GM23248 (cell line): ENCODE measurements at regions not wholly inside any gene's neighbourhood (a gene's known extent, or its start where the extent isn't known, plus 50 kb on each side); places are given as distances from the start of the nearest gene placed in this dataset.

Source experiments
- DNase-seq: peaks from one replicate; pipeline ENCODE4 v3.0.0-alpha.2; 2015
- H2AFZ ChIP-seq: fragments of 200-600 bp; sonication (generic); 2 replicates; pipeline ENCODE4 v1.6.1; 2016; ENCODE audit warnings: antibody characterized with exemption
- H3F3A ChIP-seq: fragments of 200-600 bp; sonication (generic); 2 replicates; pipeline ENCODE4 v1.6.1; 2016; ENCODE audit warnings: mild to moderate bottlenecking, antibody characterized with exemption, mixed run types; ENCODE audit not compliant: insufficient read depth
- H3K27ac ChIP-seq: fragments of 200-600 bp; sonication (generic); 2 replicates; pipeline ENCODE4 v1.5.1; 2016; ENCODE audit warnings: mild to moderate bottlenecking
- H3K27me3 ChIP-seq: fragments of 200-600 bp; sonication (generic); replicated peaks from 2 replicates; pipeline ENCODE4 v1.6.1; 2016; ENCODE audit warnings: mild to moderate bottlenecking; ENCODE audit not compliant: insufficient read depth
- H3K36me3 ChIP-seq: fragments of 200-600 bp; sonication (generic); 2 replicates; pipeline ENCODE4 v1.6.1; 2016; ENCODE audit warnings: low read depth, mild to moderate bottlenecking
- H3K4me1 ChIP-seq: fragments of 200-600 bp; sonication (generic); 2 replicates; pipeline ENCODE4 v1.6.1; 2016; ENCODE audit warnings: mild to moderate bottlenecking; ENCODE audit not compliant: insufficient read depth
- H3K4me2 ChIP-seq: fragments of 200-600 bp; sonication (generic); one replicate; pipeline ENCODE4 v1.6.1; 2016; ENCODE audit warnings: mild to moderate bottlenecking; ENCODE audit not compliant: unreplicated experiment
- H3K4me3 ChIP-seq: fragments of 200-600 bp; sonication (generic); 2 replicates; pipeline ENCODE4 v1.5.1; 2016; ENCODE audit warnings: mild to moderate bottlenecking
- H3K79me2 ChIP-seq: fragments of 200-600 bp; sonication (generic); 2 replicates; pipeline ENCODE4 v1.6.1; 2016; ENCODE audit warnings: mild to moderate bottlenecking; ENCODE audit not compliant: insufficient read depth
- H3K9ac ChIP-seq: fragments of 200-600 bp; sonication (generic); 2 replicates; pipeline ENCODE4 v1.6.1; 2016; ENCODE audit warnings: mild to moderate bottlenecking
- H3K9me2 ChIP-seq: fragments of 200-600 bp; sonication (generic); 2 replicates; pipeline ENCODE4 v1.6.1; 2016; ENCODE audit warnings: mixed run types, mild to moderate bottlenecking, moderate library complexity; ENCODE audit not compliant: insufficient read depth
- H3K9me3 ChIP-seq: fragments of 200-600 bp; sonication (generic); one replicate; pipeline ENCODE4 v1.6.1; 2017; ENCODE audit warnings: low read depth
- H4K20me1 ChIP-seq: fragments of 200-600 bp; sonication (generic); 2 replicates; pipeline ENCODE4 v1.6.0; 2016; ENCODE audit not compliant: insufficient read depth
- EZH2 ChIP-seq: fragments of 200-600 bp; sonication (generic); IDR thresholded peaks from 2 replicates; pipeline ENCODE4 v1.6.1; 2018; ENCODE audit warnings: antibody characterized with exemption, mild to moderate bottlenecking; ENCODE audit not compliant: insufficient read depth, poor library complexity, severe bottlenecking
- EZH2phosphoT487 ChIP-seq: fragments of 200-600 bp; sonication (generic); IDR thresholded peaks from 2 replicates; pipeline ENCODE4 v1.6.1; 2018; ENCODE audit warnings: antibody characterized with exemption, moderate library complexity, mild to moderate bottlenecking, low read depth; ENCODE audit not compliant: insufficient read depth
- WGBS, 2 experiments: methylation state at CpG; one replicate each; pipeline ENCODE4 v1.1.6; 2015 to 2017; ENCODE audit warnings: low lambda C conversion rate in 2 of 2, low coverage in 1 of 2; ENCODE audit errors: missing lambda C conversion rate in 2 of 2; 5-methylcytosine and 5-hydroxymethylcytosine counted together
- in situ Hi-C: fragments of 300-500 bp; cut with MboI; formaldehyde crosslinking; loops from 2 replicates; pipeline ENCODE4 v1.15.0; 2020

DNA sequence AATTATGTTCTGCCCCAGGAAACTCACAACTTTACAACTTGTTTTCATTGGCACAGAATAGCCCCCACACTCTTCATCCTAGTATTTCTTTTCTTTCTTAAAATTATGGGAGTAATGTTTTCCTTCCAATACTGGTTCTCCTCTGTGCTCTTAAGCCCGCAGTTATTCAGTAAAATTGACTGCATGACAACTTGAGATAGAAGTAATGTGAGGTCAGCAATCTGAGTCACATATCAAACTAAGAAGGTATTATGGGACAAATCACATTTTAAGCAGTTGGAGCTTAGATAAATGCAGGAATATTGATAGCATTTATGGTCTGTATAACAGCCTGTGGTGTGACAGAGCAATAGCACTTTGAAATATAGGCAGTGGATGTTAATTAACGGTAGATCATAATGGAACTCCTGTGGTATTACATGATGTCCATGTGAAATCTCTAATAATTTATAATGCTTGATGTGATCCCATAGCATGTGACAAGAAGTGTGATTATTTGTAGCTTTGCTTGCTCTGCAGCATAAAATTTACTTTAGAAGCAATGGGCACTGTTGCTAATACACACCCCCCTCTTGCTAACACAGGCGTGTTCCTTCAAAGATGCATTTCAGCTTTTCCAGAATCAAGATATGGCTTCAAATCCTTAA is 351.4 kb upstream of the CDH20 start:
- 57 to 61% methylated on average over 3 of the region's 3 CpGs for WGBS, 2 experiments
- H4K20me1 ChIP-seq = no peaks in the 10 kb centered on the region
- H3K9me3 ChIP-seq = no peaks in the 10 kb centered on the region
- no peaks in the 10 kb centered on the region for H3K79me2 ChIP-seq
- H3K27ac ChIP-seq = no peak overlapping the region
- DNase-seq = no peak
- no peaks in the 10 kb centered on the region for H3K4me1 ChIP-seq
- no peaks in the 10 kb centered on the region for H3K36me3 ChIP-seq
- in situ Hi-C loops = no loop called here
- H3K4me2 ChIP-seq = no peak overlapping the region
- H3K9me2 ChIP-seq = no peaks in the 10 kb centered on the region
- no peak for TF ChIP-seq EZH2
- TF ChIP-seq EZH2phosphoT487 = no peak
- H3K27me3 ChIP-seq = no peaks in the 10 kb centered on the region
- no peak overlapping the region for H2AFZ ChIP-seq
- H3K4me3 ChIP-seq = no peak overlapping the region
- no peaks in the 10 kb centered on the region for H3F3A ChIP-seq
- H3K9ac ChIP-seq = no peak overlapping the region

DNA sequence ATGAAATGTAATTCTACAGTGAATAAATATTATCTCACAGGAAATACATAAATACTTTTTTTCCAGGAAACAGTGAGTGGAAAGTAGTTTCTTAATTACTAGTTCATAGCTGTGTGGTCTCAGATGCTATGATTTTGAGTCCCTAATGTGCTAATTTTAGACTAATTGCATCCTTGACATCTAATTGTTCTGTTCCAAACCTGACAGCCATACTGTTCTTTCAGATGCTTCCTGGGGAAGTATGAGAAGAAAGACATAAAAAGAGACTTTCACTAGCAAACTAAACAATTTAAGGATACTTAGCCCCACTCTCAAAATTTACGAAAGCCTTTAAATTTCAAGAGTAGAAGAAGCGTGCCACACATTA is 350.9 kb upstream of the CDH20 start:
- no peaks in the 10 kb centered on the region for H3K9me2 ChIP-seq
- no peak overlapping the region for H3K4me3 ChIP-seq
- TF ChIP-seq EZH2 (no peak), EZH2phosphoT487 (no peak)
- H3F3A ChIP-seq = no peaks in the 10 kb centered on the region
- no peaks in the 10 kb centered on the region for H3K79me2 ChIP-seq
- no peak overlapping the region for H3K4me2 ChIP-seq
- no peaks in the 10 kb centered on the region for H3K9me3 ChIP-seq
- no peak overlapping the region for H3K27ac ChIP-seq
- WGBS, 2 experiments = 60 to 73% methylated on average over 2 of the region's 2 CpGs
- in situ Hi-C loops = no loop called here
- no peak overlapping the region for H2AFZ ChIP-seq
- no peak for DNase-seq
- no peaks in the 10 kb centered on the region for H3K36me3 ChIP-seq
- H4K20me1 ChIP-seq = no peaks in the 10 kb centered on the region
- no peaks in the 10 kb centered on the region for H3K4me1 ChIP-seq
- H3K27me3 ChIP-seq = no peaks in the 10 kb centered on the region
- H3K9ac ChIP-seq = no peak overlapping the region

DNA sequence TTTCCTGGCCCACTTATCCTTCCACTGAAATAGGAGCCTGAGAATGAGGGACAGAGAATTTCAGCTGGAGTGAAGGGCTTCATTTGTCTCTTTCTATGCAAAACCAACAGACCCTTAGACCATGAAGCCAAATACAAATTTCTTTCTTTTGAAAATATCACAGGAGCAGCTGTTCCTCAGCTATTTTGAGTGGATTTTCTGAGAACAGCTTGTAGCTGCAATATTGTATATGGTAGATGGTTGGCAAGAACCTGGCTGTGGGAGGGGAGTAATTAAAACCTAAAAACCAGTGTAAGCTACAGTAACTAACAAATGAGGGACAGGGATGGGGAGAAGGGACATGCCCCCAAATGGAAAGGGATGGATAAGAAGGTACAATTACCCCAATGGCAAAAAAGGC is 350.3 kb upstream of the CDH20 start:
- Histone ChIP-seq H3F3A (no peaks in the 10 kb centered on the region), H3K4me2 (no peak overlapping the region), H2AFZ (no peak overlapping the region), H3K9me3 (no peaks in the 10 kb centered on the region), H3K9ac (no peak overlapping the region), H4K20me1 (no peaks in the 10 kb centered on the region), H3K4me3 (no peak overlapping the region), H3K9me2 (no peaks in the 10 kb centered on the region), H3K36me3 (no peaks in the 10 kb centered on the region), H3K4me1 (no peaks in the 10 kb centered on the region), H3K27me3 (no peaks in the 10 kb centered on the region), H3K79me2 (no peaks in the 10 kb centered on the region), H3K27ac (no peak overlapping the region)
- TF ChIP-seq EZH2 (no peak), EZH2phosphoT487 (no peak)
- in situ Hi-C loops = no loop called here
- DNase-seq = no peak

DNA sequence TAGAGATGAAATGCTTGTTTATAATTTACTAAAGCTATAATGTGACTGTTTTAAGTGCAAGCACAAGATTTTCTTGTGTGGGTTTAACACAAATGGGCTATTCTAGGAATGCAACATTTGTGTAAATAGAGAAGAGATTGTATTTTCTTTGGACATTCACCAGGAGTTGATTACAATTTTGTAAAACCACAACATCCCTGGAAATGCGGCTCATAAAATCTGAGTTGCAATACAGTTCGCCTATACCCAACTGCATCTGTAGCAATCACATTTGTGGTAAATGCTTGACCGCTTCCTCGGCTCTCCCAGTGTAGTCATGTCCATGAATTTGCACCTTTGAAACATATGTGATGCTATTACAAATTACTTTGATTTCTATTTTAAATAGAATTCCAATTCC is 348.7 kb upstream of the CDH20 start:
- in situ Hi-C loops = no loop called here

DNA sequence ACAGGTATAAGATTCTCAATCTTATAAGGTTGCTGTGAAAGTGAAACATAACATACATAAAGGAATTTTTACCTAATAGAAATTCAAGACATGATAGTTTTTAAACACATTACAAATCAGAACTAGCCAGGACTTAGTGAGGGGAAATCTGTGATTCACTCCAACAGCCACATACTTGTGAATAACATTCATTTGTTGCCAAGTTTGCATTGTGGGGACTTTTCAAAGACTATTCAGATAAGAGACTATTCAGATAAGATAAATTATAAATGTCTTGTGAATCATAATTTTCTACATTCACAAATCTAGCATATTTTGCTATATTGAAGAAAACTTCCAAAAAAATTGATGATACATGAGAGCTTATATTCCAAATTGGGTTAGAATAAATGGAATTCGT is 345.3 kb upstream of the CDH20 start:
- no peaks in the 10 kb centered on the region for H3K79me2 ChIP-seq
- no peaks in the 10 kb centered on the region for H3K4me1 ChIP-seq
- H2AFZ ChIP-seq = no peak overlapping the region
- no peak overlapping the region for H3K4me3 ChIP-seq
- DNase-seq = peak; percentile 2
- H3K9ac ChIP-seq = no peak overlapping the region
- no peaks in the 10 kb centered on the region for H3K9me3 ChIP-seq
- H3F3A ChIP-seq = no peaks in the 10 kb centered on the region
- TF ChIP-seq EZH2phosphoT487 (no peak), EZH2 (no peak)
- H3K9me2 ChIP-seq = no peaks in the 10 kb centered on the region
- no peaks in the 10 kb centered on the region for H4K20me1 ChIP-seq
- in situ Hi-C loops = no loop called here
- WGBS, 2 experiments = 35 to 38% methylated on average over 1 of the region's 1 CpG
- H3K36me3 ChIP-seq = no peaks in the 10 kb centered on the region
- no peak overlapping the region for H3K27ac ChIP-seq
- no peaks in the 10 kb centered on the region for H3K27me3 ChIP-seq
- H3K4me2 ChIP-seq = no peak overlapping the region

More for the DNA sequence above, 348.7 kb upstream of the CDH20 start:
- H3K9ac ChIP-seq = no peak overlapping the region
- no peak overlapping the region for H3K4me3 ChIP-seq
- H3K4me2 ChIP-seq = no peak overlapping the region
- H3K9me3 ChIP-seq = no peaks in the 10 kb centered on the region
- H3K27me3 ChIP-seq = no peaks in the 10 kb centered on the region
- no peak for TF ChIP-seq EZH2
- no peak for TF ChIP-seq EZH2phosphoT487
- H3K79me2 ChIP-seq = no peaks in the 10 kb centered on the region
- H2AFZ ChIP-seq = no peak overlapping the region
- WGBS, 2 experiments = 68 to 73% methylated on average over 4 of the region's 4 CpGs
- H3F3A ChIP-seq = no peaks in the 10 kb centered on the region
- H4K20me1 ChIP-seq = no peaks in the 10 kb centered on the region
- no peaks in the 10 kb centered on the region for H3K4me1 ChIP-seq
- no peak for DNase-seq
- no peaks in the 10 kb centered on the region for H3K9me2 ChIP-seq
- no peak overlapping the region for H3K27ac ChIP-seq
- H3K36me3 ChIP-seq = no peaks in the 10 kb centered on the region
